ENCODE measurements at regions not wholly inside any gene's neighbourhood (a gene's known extent, or its start where the extent isn't known, plus 50 kb on each side); places are given as distances from the start of the nearest gene placed in this dataset.
A peak's percentile ranks its signal among the peaks of the same experiment; 100 is the strongest.
"Not testable (repeated sequence)": the region's sequence is repeated elsewhere in the genome, so short reads cannot be mapped to it uniquely, and the experiment has no call there.

DNA sequence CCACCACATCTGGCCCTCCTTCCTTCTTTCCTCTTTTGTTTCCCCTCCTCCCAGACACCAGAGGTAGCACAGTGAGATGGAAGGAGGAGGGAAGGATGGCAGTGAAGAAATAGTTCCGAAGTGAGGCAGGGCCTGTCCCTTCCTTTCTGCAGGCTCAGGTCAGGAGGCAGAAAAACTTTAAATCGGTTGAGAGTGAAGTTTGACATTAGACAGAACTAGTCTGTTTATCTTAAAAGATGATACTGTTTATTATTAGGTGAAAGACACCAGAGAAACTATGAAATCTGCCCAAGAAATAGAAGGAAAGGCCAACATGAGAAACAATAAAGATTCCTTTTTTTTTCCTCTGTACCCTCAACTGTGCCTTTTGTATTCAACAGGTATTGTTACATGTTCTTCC is 670.3 kb downstream of the UTRN start:
- no peak for DNase-seq (ENCODE audit: low read depth)

DNA sequence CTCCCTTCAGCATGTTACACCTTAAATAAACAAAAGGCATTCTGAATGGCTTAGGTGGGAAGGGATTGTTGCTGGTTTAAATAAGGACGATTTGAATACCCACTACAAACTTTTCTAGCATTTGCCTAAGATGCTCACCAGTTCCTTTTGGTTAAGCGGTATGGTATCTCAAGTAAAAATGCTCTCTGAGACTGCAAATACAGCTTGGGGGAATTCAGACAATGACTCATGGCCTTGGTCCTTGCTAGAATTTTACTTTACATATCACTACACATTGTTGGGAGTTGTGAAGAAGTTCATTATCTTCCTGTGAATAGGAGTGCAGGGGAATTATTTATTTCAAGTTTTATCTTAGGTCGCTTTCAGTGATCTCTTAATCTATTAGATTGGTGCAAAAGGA is 670.7 kb downstream of the UTRN start:
- DNase-seq (ENCODE audit: low read depth): peak; percentile 70

DNA sequence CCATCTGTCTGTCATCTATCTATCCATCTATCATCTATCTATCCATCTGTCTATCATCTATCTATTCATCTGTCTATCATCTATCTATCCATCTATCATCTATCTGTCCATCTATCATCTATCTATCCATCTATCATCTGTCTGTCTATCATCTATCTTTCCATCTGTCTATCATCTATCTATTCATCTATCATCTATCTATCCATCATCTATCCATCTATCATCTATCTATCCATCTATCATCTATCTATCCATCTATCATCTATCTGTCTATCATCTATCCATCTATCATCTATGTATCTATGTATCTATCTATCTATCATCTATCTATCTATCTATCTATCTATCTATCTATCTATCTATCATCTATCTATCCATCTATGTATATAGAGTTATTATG is 671.6 kb downstream of the UTRN start:
- DNase-seq (ENCODE audit: low read depth): not testable (repeated sequence)

GRCh38 chr6:144957236-144957937 is 672.3 kb downstream of the UTRN start:
- DNase-seq (ENCODE audit: low read depth): no peak

DNA sequence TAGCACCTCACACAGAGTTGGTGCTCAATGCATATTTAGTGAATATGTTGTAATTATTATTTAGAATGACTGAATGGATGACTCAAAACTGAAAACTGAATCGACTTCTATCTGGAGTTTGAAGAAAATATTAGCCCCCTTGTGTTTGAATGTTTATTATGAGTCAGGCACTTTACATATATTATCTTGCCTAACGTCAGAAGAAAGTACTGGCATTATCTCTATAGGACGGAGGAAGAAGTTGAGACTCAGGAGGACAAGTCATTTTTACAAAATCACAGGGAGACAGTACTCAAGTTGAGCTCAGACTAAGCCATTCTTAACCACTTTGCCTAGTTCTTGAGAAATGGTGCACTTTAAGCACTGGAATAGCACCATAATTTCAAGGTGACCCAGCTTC is 684.0 kb downstream of the UTRN start:
- no peak for DNase-seq (ENCODE audit: low read depth)

- DNase-seq (ENCODE audit: low read depth): no peak
Observed at GRCh38 chr6:144969602-144970272, 684.6 kb downstream of the UTRN start.

DNA sequence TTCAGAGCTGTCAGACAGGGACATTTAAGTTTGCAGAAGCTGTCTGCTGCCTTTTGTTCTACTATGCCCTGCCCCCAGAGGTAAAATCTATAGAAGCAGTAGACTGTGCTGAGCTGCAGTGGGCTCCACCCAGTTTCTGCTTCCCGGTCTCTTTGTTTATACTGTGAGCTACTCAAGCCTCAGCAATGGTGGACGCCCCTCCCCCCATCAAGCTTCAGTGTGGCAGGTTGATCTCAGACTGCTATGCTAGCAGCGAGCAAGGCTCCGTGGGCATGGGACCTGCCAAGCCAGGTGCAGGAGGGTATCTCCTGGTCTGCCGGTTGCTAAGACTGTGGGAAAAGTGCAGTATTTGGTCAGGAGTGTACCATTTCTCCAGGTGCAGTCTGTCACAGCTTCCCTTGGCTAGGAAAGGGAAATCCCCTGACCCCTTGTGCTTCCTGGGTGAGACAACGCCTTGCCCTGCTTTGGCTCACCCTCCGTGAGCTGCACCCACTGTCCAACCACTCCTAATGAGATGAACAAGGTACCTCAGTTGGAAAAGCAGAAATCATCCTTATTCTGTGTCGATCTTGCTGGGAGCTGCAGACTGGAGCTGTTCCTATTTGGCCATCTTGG is 692.2 kb downstream of the UTRN start:
- DNase-seq (ENCODE audit: low read depth): not testable (repeated sequence)

DNA sequence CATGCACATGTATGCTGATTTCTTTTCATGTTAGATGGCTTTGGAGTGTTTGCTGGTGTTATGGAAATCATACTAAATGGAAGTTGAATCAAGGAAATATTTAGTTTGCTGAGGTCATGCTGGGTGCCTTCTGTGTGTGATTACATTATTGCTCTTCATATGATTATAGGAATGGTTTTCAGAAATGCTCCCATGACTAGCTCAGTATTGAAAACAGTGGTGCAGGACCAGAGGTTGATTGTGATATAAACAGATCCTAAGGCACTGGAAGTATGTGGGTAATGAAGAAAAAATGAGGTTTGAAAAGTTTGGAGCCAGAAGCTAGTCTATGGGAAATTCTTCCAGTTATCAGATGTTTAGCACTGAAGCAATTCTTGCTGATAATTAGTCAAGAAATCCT is 693.1 kb downstream of the UTRN start:
- no peak for DNase-seq (ENCODE audit: low read depth)

GRCh38 chr6:144986271-144986670 is 701.1 kb downstream of the UTRN start:
- no peak for DNase-seq (ENCODE audit: low read depth)

- no peak for DNase-seq (ENCODE audit: low read depth)
Observed at GRCh38 chr6:144989319-144990107, 704.4 kb downstream of the UTRN start.

GRCh38 chr6:144990784-144991183 is 705.6 kb downstream of the UTRN start:
- no peak for DNase-seq (ENCODE audit: low read depth)

GRCh38 chr6:144993870-144994269 is 708.7 kb downstream of the UTRN start:
- peak; percentile 15 for DNase-seq (ENCODE audit: low read depth)

DNA sequence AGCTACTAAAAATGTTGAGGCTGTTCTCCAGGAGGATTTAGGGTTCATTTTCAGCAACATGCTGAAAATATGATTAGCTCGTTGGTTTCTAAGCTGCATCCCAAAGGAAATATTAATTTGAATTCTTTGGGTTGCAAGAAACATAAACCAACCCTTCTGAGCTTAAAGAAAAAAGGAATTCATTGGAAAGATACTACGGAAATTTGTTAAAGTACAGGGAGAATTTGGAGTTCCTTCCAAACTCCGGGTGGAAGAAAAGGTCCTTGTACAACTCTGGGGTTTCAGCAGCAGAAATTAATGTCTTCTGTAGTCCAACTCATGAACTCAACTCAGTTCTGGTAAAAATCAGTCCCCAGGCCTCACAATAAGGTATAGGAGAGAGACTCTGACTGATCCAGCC is 712.9 kb downstream of the UTRN start:
- no peak for DNase-seq (ENCODE audit: low read depth)

- no peak for DNase-seq (ENCODE audit: low read depth)
Observed at GRCh38 chr6:144999127-144999526, 714.0 kb downstream of the UTRN start.

DNA sequence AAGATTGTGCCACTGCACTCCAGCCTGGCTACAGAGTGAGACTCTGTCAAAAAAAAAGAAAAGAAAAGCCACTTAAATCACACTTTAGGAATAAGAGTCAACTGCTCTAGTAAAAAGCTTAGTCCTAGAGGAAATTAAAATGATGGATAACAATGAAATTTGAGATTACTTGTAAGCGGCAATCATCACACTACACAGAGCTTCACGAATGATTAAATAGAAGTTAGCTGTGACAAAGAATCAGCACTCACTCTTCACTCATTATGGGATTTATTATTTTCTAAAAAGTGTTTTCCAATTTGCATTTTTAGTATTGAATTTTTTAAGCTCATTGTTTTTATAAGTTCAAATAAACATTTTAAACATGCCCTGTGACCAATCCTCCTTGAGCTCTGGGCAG is 718.0 kb downstream of the UTRN start:
- no peak for DNase-seq (ENCODE audit: low read depth)

- DNase-seq (ENCODE audit: low read depth): no peak
Observed at GRCh38 chr6:145006914-145007313, 721.8 kb downstream of the UTRN start.

DNA sequence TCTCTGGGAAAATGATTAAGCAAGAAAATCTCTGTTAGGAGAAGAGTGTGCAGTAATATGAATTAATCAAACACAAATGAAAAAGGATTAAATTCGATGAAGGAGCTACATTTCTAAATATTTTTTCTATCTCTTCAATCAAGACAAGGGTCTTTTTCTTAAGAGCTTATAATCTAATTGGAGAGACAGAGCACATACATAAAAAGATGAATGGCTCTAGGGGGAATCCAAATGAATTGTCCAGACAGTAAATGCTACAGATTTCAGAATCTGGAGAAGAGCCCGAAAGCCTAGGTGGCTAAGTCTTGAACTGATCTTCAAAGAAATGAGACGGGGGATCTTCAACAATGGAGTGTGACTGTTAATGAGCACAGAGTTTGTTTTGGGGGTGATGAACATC is 723.6 kb downstream of the UTRN start:
- no peak for DNase-seq (ENCODE audit: low read depth)

DNA sequence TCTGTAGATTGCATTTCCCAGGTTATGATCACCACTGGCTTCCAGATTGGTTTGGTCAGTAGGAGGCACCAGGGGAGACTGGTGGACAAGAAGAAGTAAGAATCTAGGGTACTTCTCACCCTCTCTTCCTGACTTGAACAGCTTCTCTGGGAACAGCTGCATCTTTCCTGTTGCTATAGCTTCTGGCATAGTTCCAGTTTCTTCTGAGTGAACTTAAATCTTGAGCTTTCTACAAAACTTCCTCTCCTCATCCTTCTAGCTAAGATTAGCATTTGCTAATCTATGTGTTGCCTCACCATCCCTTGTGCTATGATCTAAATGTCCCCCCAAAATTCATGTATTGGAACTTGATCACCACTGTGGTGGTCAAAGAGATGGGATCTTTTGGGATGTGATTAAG is 724.6 kb downstream of the UTRN start:
- DNase-seq (ENCODE audit: low read depth): no peak

GRCh38 chr6:145012039-145012662 is 723.2 kb downstream of the EPM2A start:
- peak; percentile 6 for DNase-seq (ENCODE audit: low read depth)

GRCh38 chr6:145015739-145016558 is 719.4 kb downstream of the EPM2A start:
- DNase-seq (ENCODE audit: low read depth): peak; percentile 92

DNA sequence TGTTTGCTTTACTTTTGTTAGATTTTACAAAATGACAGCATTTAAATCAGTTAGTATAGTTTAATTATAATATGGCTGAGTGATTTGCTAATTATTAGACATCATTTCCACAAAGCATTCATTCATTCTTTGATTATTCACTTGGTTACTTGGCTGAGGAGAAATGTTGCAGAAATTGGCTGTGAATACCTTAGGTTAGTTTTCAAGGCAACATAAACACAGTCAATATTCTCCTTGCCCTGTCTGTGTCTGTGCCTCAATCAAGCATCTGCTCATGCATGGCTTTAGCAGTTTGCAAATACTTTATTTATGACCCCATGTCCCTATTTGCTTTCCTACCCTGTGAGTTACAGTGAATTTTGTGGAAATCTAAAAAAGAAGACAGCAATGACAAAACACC is 718.3 kb downstream of the EPM2A start:
- no peak for DNase-seq (ENCODE audit: low read depth)

All from RPMI7951 (cell line).